Eye (tissue), 1 donor: ENCODE measurements at regions not wholly inside any gene's neighbourhood (a gene's known extent, or its start where the extent isn't known, plus 50 kb on each side); places are given as distances from the start of the nearest gene placed in this dataset.

Experiments used
- DNase-seq: peaks from one replicate; pipeline ENCODE4 v3.0.0-alpha.2; 2015

GRCh38 chr13:73421310-73421912 lies 362.6 kb downstream of the KLF5 start:
- no peak for DNase-seq

- no peak for DNase-seq
Measured at GRCh38 chr13:73419186-73419585, 360.4 kb downstream of the KLF5 start.

GRCh38 chr13:73417012-73417615 lies 358.3 kb downstream of the KLF5 start:
- no peak for DNase-seq

GRCh38 chr13:73416093-73416492 lies 357.3 kb downstream of the KLF5 start:
- no peak for DNase-seq

- DNase-seq: no peak
Measured at GRCh38 chr13:73413656-73414055, 354.9 kb downstream of the KLF5 start.

- DNase-seq: no peak
Measured at GRCh38 chr13:73412933-73413332, 354.1 kb downstream of the KLF5 start.

- DNase-seq: no peak
Measured at GRCh38 chr13:73411067-73411809, 352.4 kb downstream of the KLF5 start.

GRCh38 chr13:73406454-73406853 lies 347.6 kb downstream of the KLF5 start:
- DNase-seq: no peak

- DNase-seq: no peak
Measured at GRCh38 chr13:73404581-73404980, 345.8 kb downstream of the KLF5 start.

- DNase-seq: no peak
Measured at GRCh38 chr13:73403355-73404120, 344.7 kb downstream of the KLF5 start.

- DNase-seq: no peak
Measured at GRCh38 chr13:73401769-73402168, 343.0 kb downstream of the KLF5 start.

- peak; percentile 61 for DNase-seq
Measured at GRCh38 chr13:73399347-73400216, 340.8 kb downstream of the KLF5 start.

- DNase-seq: no peak
Measured at GRCh38 chr13:73397496-73398305, 338.9 kb downstream of the KLF5 start.

- DNase-seq: no peak
Measured at GRCh38 chr13:73394066-73394465, 335.3 kb downstream of the KLF5 start.

GRCh38 chr13:73390100-73390499 lies 331.3 kb downstream of the KLF5 start:
- DNase-seq: no peak

- no peak for DNase-seq
Measured at GRCh38 chr13:73388586-73388985, 329.8 kb downstream of the KLF5 start.

- no peak for DNase-seq
Measured at GRCh38 chr13:73387318-73387717, 328.5 kb downstream of the KLF5 start.

GRCh38 chr13:73385848-73386247 lies 327.0 kb downstream of the KLF5 start:
- DNase-seq: no peak

- no peak for DNase-seq
Measured at GRCh38 chr13:73372666-73373627, 314.1 kb downstream of the KLF5 start.

- DNase-seq: peak; percentile 35
Measured at GRCh38 chr13:73370066-73370465, 311.3 kb downstream of the KLF5 start.
